Peyer's patch (tissue), 4 donors: ENCODE measurements at regions not wholly inside any gene's neighbourhood (a gene's known extent, or its start where the extent isn't known, plus 50 kb on each side); places are given as distances from the start of the nearest gene placed in this dataset.

ENCODE experiments used
- POLR2A ChIP-seq, 2 donors: fragments of 450-650 bp; IDR thresholded peaks; one replicate each; pipeline ENCODE4 v1.5.1; 2017; ENCODE audit warnings: antibody characterized with exemption in 2 of 2, mild to moderate bottlenecking in 2 of 2, moderate library complexity in 2 of 2
- TF ChIP-seq, protein P1 (sequence below), 6 experiments: fragments of 450-650 bp in 4 of 6; fragments of 200-600 bp in 2 of 6; sonication (generic) in 1 of 6; IDR thresholded peaks; one replicate each; pipeline ENCODE4 v1.5.1; 2017 to 2019; ENCODE audit warnings: antibody characterized with exemption in 6 of 6, mild to moderate bottlenecking in 3 of 6, moderate library complexity in 1 of 6

DNA sequence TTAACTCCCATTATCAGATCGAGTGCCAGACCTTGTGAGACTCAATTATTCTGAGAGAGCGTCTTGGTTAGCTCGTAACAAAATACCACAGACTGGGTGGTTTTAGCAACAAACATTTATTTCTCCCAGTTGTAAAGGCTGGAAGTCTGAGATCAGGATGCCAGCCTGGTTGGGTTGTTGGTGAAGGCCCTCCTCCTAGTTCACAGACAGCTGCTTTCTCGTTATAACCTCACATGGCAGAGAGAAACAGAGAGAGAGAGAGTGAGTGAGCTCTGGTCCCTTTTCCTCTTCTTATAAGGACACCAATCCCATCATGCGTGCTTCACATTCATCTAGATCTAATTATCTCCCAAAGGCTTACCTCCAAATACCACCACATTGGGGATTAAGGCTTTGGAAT, 114.2 kb upstream of the SLC24A2 start:
- TF ChIP-seq, protein P1, sequence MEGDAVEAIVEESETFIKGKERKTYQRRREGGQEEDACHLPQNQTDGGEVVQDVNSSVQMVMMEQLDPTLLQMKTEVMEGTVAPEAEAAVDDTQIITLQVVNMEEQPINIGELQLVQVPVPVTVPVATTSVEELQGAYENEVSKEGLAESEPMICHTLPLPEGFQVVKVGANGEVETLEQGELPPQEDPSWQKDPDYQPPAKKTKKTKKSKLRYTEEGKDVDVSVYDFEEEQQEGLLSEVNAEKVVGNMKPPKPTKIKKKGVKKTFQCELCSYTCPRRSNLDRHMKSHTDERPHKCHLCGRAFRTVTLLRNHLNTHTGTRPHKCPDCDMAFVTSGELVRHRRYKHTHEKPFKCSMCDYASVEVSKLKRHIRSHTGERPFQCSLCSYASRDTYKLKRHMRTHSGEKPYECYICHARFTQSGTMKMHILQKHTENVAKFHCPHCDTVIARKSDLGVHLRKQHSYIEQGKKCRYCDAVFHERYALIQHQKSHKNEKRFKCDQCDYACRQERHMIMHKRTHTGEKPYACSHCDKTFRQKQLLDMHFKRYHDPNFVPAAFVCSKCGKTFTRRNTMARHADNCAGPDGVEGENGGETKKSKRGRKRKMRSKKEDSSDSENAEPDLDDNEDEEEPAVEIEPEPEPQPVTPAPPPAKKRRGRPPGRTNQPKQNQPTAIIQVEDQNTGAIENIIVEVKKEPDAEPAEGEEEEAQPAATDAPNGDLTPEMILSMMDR (IDR thresholded peaks at IDR 0.05), result no peak
- no peak for TF ChIP-seq POLR2A (IDR thresholded peaks at IDR 0.05)
